ENCODE measurements at regions not wholly inside any gene's neighbourhood (a gene's known extent, or its start where the extent isn't known, plus 50 kb on each side); places are given as distances from the start of the nearest gene placed in this dataset.
"Not testable (repeated sequence)": the region's sequence is repeated elsewhere in the genome, so short reads cannot be mapped to it uniquely, and the experiment has no call there.

GRCh38 chr20:12072221-12072953 lies 154.7 kb downstream of the BTBD3 start:
- no peak for DNase-seq (ENCODE audit: low spot score)

GRCh38 chr20:12072954-12073264 lies 155.2 kb downstream of the BTBD3 start:
- DNase-seq (ENCODE audit: low spot score) = no peak

- no peak for DNase-seq (ENCODE audit: low spot score)
Observed at GRCh38 chr20:12074111-12074655, 156.5 kb downstream of the BTBD3 start.

GRCh38 chr20:12076200-12076599 lies 158.5 kb downstream of the BTBD3 start:
- DNase-seq (ENCODE audit: low spot score) = no peak

GRCh38 chr20:12077875-12078274 lies 160.2 kb downstream of the BTBD3 start:
- no peak for DNase-seq (ENCODE audit: low spot score)

- DNase-seq (ENCODE audit: low spot score) = no peak
Observed at GRCh38 chr20:12079490-12079889, 161.8 kb downstream of the BTBD3 start.

- no peak for DNase-seq (ENCODE audit: low spot score)
Observed at GRCh38 chr20:12083269-12083668, 165.6 kb downstream of the BTBD3 start.

GRCh38 chr20:12084482-12084881 lies 166.8 kb downstream of the BTBD3 start:
- no peak for DNase-seq (ENCODE audit: low spot score)

GRCh38 chr20:12086359-12086758 lies 168.7 kb downstream of the BTBD3 start:
- DNase-seq (ENCODE audit: low spot score) = no peak

GRCh38 chr20:12090920-12091319 lies 173.2 kb downstream of the BTBD3 start:
- no peak for DNase-seq (ENCODE audit: low spot score)

- DNase-seq (ENCODE audit: low spot score) = no peak
Observed at GRCh38 chr20:12093057-12093796, 175.5 kb downstream of the BTBD3 start.

GRCh38 chr20:12093797-12094190 lies 176.1 kb downstream of the BTBD3 start:
- not testable (repeated sequence) for DNase-seq (ENCODE audit: low spot score)

GRCh38 chr20:12095180-12095920 lies 177.7 kb downstream of the BTBD3 start:
- DNase-seq (ENCODE audit: low spot score) = no peak

- DNase-seq (ENCODE audit: low spot score) = no peak
Observed at GRCh38 chr20:12098421-12098820, 180.7 kb downstream of the BTBD3 start.

GRCh38 chr20:12108846-12109245 lies 191.2 kb downstream of the BTBD3 start:
- no peak for DNase-seq (ENCODE audit: low spot score)

GRCh38 chr20:12110274-12110673 lies 192.6 kb downstream of the BTBD3 start:
- DNase-seq (ENCODE audit: low spot score) = no peak

GRCh38 chr20:12110711-12111110 lies 193.0 kb downstream of the BTBD3 start:
- no peak for DNase-seq (ENCODE audit: low spot score)

GRCh38 chr20:12111431-12112088 lies 193.9 kb downstream of the BTBD3 start:
- no peak for DNase-seq (ENCODE audit: low spot score)

GRCh38 chr20:12112089-12112474 lies 194.4 kb downstream of the BTBD3 start:
- no peak for DNase-seq (ENCODE audit: low spot score)

- DNase-seq (ENCODE audit: low spot score) = no peak
Observed at GRCh38 chr20:12112665-12113064, 195.0 kb downstream of the BTBD3 start.

- no peak for DNase-seq (ENCODE audit: low spot score)
Observed at GRCh38 chr20:12113075-12113467, 195.4 kb downstream of the BTBD3 start.

Measured in HuH-7.5 (cell line).